OCI-LY3 (cell line): ENCODE measurements at regions not wholly inside any gene's neighbourhood (a gene's known extent, or its start where the extent isn't known, plus 50 kb on each side); places are given as distances from the start of the nearest gene placed in this dataset.

ENCODE experiments used
- CTCF ChIP-seq: fragments of 200-600, 300-600 bp; sonication (generic); IDR thresholded peaks from 2 replicates; pipeline ENCODE4 v1.5.1; 2014; ENCODE audit warnings: antibody characterized with exemption, low read length, low read depth
- EZH2phosphoT487 ChIP-seq: fragments of 200-600 bp; shearing (Covaris generic); IDR thresholded peaks from 2 replicates; pipeline ENCODE4 v1.6.1; 2018; ENCODE audit warnings: antibody characterized with exemption, mixed run types, low read depth

DNA sequence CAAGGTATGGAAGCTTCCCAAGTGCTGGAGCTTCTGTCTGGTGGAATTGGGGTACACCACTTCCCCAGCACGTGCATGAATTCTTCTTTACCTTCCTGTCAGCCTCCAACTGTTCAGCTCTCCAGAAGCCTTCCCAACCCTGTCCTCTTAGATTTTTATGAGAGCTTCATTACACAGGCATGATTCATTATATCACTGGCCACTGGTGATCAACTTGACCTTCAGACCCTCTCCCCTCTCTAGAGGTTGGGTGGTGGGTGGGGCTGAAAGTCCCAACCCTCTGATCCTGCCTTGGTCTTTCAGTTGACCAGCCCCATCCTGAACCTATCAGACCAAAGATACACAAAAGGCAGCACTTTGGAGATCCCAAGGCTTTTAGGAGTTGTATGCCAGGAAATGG, 795.7 kb upstream of the SOX9 start:
- TF ChIP-seq CTCF (no peak), EZH2phosphoT487 (no peak)
